Neural cell (in vitro differentiated cells): ENCODE measurements at regions not wholly inside any gene's neighbourhood (a gene's known extent, or its start where the extent isn't known, plus 50 kb on each side); places are given as distances from the start of the nearest gene placed in this dataset.

Source experiments
- H2AFZ ChIP-seq: fragments of 200-600, 300-800 bp; sonication (generic), shearing (Covaris generic); 2 replicates; pipeline ENCODE4 v1.6.0; 2014; ENCODE audit warnings: low read depth, mild to moderate bottlenecking, antibody characterized with exemption, low read length, moderate library complexity
- H3F3A ChIP-seq: fragments of 200-600 bp; shearing (Covaris generic); 2 replicates; pipeline ENCODE4 v1.6.1; 2016; ENCODE audit warnings: mild to moderate bottlenecking, moderate library complexity, mixed read lengths, antibody characterized with exemption, low read length; ENCODE audit not compliant: insufficient read depth, poor library complexity, severe bottlenecking
- H3K27ac ChIP-seq: fragments of 200-600, 300-800 bp; sonication (generic), shearing (Covaris generic); 2 replicates; pipeline ENCODE4 v1.5.1; 2014; ENCODE audit warnings: mild to moderate bottlenecking, low read length, moderate library complexity
- H3K27me3 ChIP-seq: fragments of 300-800, 200-600 bp; sonication (generic), shearing (Covaris generic); 2 replicates; pipeline ENCODE4 v1.6.0; 2014; ENCODE audit warnings: mild to moderate bottlenecking, low read depth, low read length, moderate library complexity; ENCODE audit not compliant: insufficient read depth
- H3K36me3 ChIP-seq: fragments of 300-800, 200-600 bp; sonication (generic), shearing (Covaris generic); 2 replicates; pipeline ENCODE4 v1.5.1; 2014; ENCODE audit warnings: mild to moderate bottlenecking, antibody characterized with exemption, low read length, moderate library complexity; ENCODE audit not compliant: insufficient read depth
- H3K4me2 ChIP-seq: fragments of 300-800, 200-600 bp; sonication (generic), shearing (Covaris generic); 2 replicates; pipeline ENCODE4 v1.6.0; 2014; ENCODE audit warnings: mild to moderate bottlenecking, low read length
- H3K4me3 ChIP-seq: fragments of 300-800, 200-600 bp; sonication (generic), shearing (Covaris generic); 2 replicates; pipeline ENCODE4 v1.5.1; 2014; ENCODE audit warnings: mild to moderate bottlenecking, low read length, moderate library complexity
- H3K79me2 ChIP-seq: fragments of 200-600 bp; shearing (Covaris generic); replicated peaks from 2 replicates; pipeline ENCODE4 v1.6.0; 2014; ENCODE audit warnings: mild to moderate bottlenecking, low read length, moderate library complexity; ENCODE audit not compliant: insufficient read depth
- H3K9ac ChIP-seq: fragments of 300-800, 200-600 bp; sonication (generic), shearing (Covaris generic); 2 replicates; pipeline ENCODE4 v1.6.1; 2016; ENCODE audit warnings: mild to moderate bottlenecking, low read length, mixed read lengths
- H3K9me2 ChIP-seq: fragments of 200-600 bp; shearing (Covaris generic); 2 replicates; pipeline ENCODE4 v1.6.1; 2016; ENCODE audit warnings: mild to moderate bottlenecking, low read length, mixed read lengths; ENCODE audit not compliant: insufficient read depth
- H3K9me3 ChIP-seq: fragments of 200-600, 300-800 bp; sonication (generic), shearing (Covaris generic); 2 replicates; pipeline ENCODE4 v1.6.1; 2016; ENCODE audit warnings: mild to moderate bottlenecking, mixed run types, low read length, moderate library complexity, mixed read lengths
- H4K20me1 ChIP-seq: fragments of 200-600 bp; shearing (Covaris generic); 2 replicates; pipeline ENCODE4 v1.6.1; 2016; ENCODE audit warnings: mild to moderate bottlenecking, mixed run types; ENCODE audit not compliant: insufficient read depth
- CTCF ChIP-seq: fragments of 450-650 bp; IDR thresholded peaks from 2 replicates; pipeline ENCODE4 v1.5.1; 2014; ENCODE audit warnings: antibody characterized with exemption, mild to moderate bottlenecking, moderate library complexity; ENCODE audit not compliant: poor library complexity, severe bottlenecking
- EP300 ChIP-seq: fragments of 450-650 bp; conservative IDR thresholded peaks from 2 replicates; pipeline ENCODE4 v1.6.1; 2014; ENCODE audit warnings: antibody characterized with exemption, mild to moderate bottlenecking, moderate library complexity; ENCODE audit not compliant: poor library complexity, severe bottlenecking
- EZH2 ChIP-seq: fragments of 200-600, 300-800 bp; shearing (Covaris generic), sonication (generic); IDR thresholded peaks from 2 replicates; pipeline ENCODE4 v1.6.1; 2014; ENCODE audit warnings: antibody characterized with exemption, low read length, borderline replicate concordance, mild to moderate bottlenecking; ENCODE audit not compliant: insufficient read depth, poor library complexity, severe bottlenecking
- MXI1 ChIP-seq: fragments of 450-650 bp; conservative IDR thresholded peaks from 2 replicates; pipeline ENCODE4 v1.6.1; 2014; ENCODE audit warnings: antibody characterized with exemption, mild to moderate bottlenecking; ENCODE audit not compliant: poor library complexity, severe bottlenecking
- POLR2AphosphoS5 ChIP-seq: IDR thresholded peaks from 2 replicates; pipeline ENCODE4 v1.6.1; 2012
- RAD21 ChIP-seq: fragments of 450-650 bp; conservative IDR thresholded peaks from 2 replicates; pipeline ENCODE4 v1.6.1; 2014; ENCODE audit warnings: antibody characterized with exemption, mild to moderate bottlenecking, moderate library complexity
- SMC3 ChIP-seq: fragments of 450-650 bp; conservative IDR thresholded peaks from 2 replicates; pipeline ENCODE4 v1.6.1; 2014; ENCODE audit warnings: antibody characterized with exemption, mild to moderate bottlenecking, moderate library complexity; ENCODE audit not compliant: poor library complexity
- TAF1 ChIP-seq: IDR thresholded peaks from 2 replicates; pipeline ENCODE4 v1.6.1; 2012; ENCODE audit warnings: low read depth
- TF ChIP-seq, protein P1 (sequence below): IDR thresholded peaks from 2 replicates; pipeline ENCODE4 v1.6.1; 2012; ENCODE audit warnings: borderline replicate concordance

GRCh38 chr2:128490881-128491691, 172.4 kb upstream of the HS6ST1 start:
- H3K4me2 ChIP-seq: no peak overlapping the region
- no peaks in the 10 kb centered on the region for H3K79me2 ChIP-seq
- H3K9ac ChIP-seq: no peak overlapping the region
- H3K27ac ChIP-seq: no peak overlapping the region
- H3K36me3 ChIP-seq: no peaks in the 10 kb centered on the region
- TF ChIP-seq RAD21 (no peak), TAF1 (no peak), EZH2 (no peak), POLR2AphosphoS5 (no peak), MXI1 (no peak), EP300 (no peak), CTCF (no peak), SMC3 (no peak)
- TF ChIP-seq, protein P1, sequence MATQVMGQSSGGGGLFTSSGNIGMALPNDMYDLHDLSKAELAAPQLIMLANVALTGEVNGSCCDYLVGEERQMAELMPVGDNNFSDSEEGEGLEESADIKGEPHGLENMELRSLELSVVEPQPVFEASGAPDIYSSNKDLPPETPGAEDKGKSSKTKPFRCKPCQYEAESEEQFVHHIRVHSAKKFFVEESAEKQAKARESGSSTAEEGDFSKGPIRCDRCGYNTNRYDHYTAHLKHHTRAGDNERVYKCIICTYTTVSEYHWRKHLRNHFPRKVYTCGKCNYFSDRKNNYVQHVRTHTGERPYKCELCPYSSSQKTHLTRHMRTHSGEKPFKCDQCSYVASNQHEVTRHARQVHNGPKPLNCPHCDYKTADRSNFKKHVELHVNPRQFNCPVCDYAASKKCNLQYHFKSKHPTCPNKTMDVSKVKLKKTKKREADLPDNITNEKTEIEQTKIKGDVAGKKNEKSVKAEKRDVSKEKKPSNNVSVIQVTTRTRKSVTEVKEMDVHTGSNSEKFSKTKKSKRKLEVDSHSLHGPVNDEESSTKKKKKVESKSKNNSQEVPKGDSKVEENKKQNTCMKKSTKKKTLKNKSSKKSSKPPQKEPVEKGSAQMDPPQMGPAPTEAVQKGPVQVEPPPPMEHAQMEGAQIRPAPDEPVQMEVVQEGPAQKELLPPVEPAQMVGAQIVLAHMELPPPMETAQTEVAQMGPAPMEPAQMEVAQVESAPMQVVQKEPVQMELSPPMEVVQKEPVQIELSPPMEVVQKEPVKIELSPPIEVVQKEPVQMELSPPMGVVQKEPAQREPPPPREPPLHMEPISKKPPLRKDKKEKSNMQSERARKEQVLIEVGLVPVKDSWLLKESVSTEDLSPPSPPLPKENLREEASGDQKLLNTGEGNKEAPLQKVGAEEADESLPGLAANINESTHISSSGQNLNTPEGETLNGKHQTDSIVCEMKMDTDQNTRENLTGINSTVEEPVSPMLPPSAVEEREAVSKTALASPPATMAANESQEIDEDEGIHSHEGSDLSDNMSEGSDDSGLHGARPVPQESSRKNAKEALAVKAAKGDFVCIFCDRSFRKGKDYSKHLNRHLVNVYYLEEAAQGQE: no peak
- H3F3A ChIP-seq: no peaks in the 10 kb centered on the region
- H3K9me2 ChIP-seq: no peaks in the 10 kb centered on the region
- H2AFZ ChIP-seq: no peak overlapping the region
- no peaks in the 10 kb centered on the region for H3K9me3 ChIP-seq
- no peak overlapping the region for H3K4me3 ChIP-seq
- no peaks in the 10 kb centered on the region for H3K27me3 ChIP-seq
- no peaks in the 10 kb centered on the region for H4K20me1 ChIP-seq

- Histone ChIP-seq H2AFZ (no peak overlapping the region), H3K27ac (no peak overlapping the region), H3K4me3 (no peak overlapping the region), H3K9me2 (no peaks in the 10 kb centered on the region), H3K79me2 (no peaks in the 10 kb centered on the region), H3F3A (no peaks in the 10 kb centered on the region), H3K27me3 (no peaks in the 10 kb centered on the region), H3K4me2 (no peak overlapping the region), H3K36me3 (no peaks in the 10 kb centered on the region), H3K9me3 (no peaks in the 10 kb centered on the region), H4K20me1 (no peaks in the 10 kb centered on the region), H3K9ac (no peak overlapping the region)
- TF ChIP-seq CTCF (no peak), POLR2AphosphoS5 (no peak), TAF1 (no peak), EZH2 (no peak), EP300 (no peak), SMC3 (no peak)
Observed at GRCh38 chr2:128491692-128492244, 173.1 kb upstream of the HS6ST1 start.
